ENCODE measurements at regions not wholly inside any gene's neighbourhood (a gene's known extent, or its start where the extent isn't known, plus 50 kb on each side); places are given as distances from the start of the nearest gene placed in this dataset.

DNA sequence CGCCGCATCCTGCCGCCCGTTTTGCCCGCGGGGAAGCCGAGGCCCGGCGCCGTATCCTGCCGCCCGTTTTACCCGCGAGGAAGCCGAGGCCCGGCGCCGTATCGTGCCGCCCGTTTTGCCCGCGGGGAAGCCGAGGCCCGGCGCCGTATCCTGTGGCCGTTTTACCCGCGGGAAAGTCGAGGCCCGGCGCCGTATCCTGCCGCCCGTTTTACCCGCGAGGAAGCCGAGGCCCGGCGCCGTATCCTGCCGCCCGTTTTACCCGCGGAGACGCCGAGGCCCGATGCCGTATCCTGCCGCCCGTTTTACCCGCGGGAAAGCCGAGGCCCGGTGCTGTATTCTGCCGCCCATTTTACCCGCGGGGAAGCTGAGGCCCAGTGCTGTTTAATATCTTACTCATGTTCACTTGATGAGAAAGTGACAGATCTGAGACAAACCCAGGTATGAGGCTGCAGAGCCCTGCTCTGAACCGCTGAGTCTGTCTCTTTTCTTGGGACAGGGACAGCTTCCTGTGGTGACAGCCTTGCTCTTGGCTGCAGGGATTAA, 129.4 kb downstream of the CDH26 start:
- no peaks in the 10 kb centered on the region for H3K4me1 Mint-ChIP-seq (ENCODE audit: low read depth)
- DNase-seq: no peak
- H3K9me3 Mint-ChIP-seq: peaks cover 1% of the 10 kb centered on the region
- ATAC-seq: peak; percentile 39
- no peak overlapping the region for H3K27ac Mint-ChIP-seq
- POLR2A ChIA-PET: no interaction called here
- H3K36me3 Mint-ChIP-seq (ENCODE audit: low read depth): no peaks in the 10 kb centered on the region
- H3K4me3 Mint-ChIP-seq: peak overlapping the region; percentile 44
- peaks cover 40% of the 10 kb centered on the region for H3K27me3 Mint-ChIP-seq
- TF ChIP-seq, protein P1, sequence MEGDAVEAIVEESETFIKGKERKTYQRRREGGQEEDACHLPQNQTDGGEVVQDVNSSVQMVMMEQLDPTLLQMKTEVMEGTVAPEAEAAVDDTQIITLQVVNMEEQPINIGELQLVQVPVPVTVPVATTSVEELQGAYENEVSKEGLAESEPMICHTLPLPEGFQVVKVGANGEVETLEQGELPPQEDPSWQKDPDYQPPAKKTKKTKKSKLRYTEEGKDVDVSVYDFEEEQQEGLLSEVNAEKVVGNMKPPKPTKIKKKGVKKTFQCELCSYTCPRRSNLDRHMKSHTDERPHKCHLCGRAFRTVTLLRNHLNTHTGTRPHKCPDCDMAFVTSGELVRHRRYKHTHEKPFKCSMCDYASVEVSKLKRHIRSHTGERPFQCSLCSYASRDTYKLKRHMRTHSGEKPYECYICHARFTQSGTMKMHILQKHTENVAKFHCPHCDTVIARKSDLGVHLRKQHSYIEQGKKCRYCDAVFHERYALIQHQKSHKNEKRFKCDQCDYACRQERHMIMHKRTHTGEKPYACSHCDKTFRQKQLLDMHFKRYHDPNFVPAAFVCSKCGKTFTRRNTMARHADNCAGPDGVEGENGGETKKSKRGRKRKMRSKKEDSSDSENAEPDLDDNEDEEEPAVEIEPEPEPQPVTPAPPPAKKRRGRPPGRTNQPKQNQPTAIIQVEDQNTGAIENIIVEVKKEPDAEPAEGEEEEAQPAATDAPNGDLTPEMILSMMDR (IDR thresholded peaks at IDR 0.05): no peak
- CTCF ChIA-PET: interaction anchor here (1.1 kb wide), 1 partner anchor 30 kb away, joined by 3 read pairs; no protein-coding TSS in a partner anchor
- intact Hi-C loops (cut with micrococcal nuclease): no loop called here

DNA sequence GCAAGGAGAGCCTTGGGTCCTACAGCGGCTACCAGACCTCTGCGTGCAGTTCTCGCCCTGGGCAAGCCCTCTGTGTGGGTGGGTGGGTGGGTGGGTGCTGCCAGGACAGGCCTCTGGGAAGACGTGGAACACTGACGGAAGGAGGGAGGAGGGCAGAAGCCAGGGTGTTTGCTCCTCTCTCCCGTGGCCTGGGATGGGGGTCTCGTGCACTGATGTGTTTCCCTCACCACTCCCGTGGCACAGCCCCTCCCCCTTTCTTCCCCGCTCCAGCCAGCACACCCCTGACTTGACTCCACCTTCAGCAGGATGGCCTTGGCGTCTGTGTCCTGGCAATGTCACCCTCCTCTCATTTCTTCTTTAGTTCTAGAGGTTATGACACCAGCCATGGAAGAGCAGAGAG, 130.0 kb downstream of the CDH26 start:
- intact Hi-C loops (cut with micrococcal nuclease): no loop called here
- Mint-ChIP-seq H3K9me3 (peaks cover 3% of the 10 kb centered on the region), H3K4me3 (no peak overlapping the region), H3K4me1 (ENCODE audit: low read depth) (no peaks in the 10 kb centered on the region), H3K36me3 (ENCODE audit: low read depth) (no peaks in the 10 kb centered on the region), H3K27me3 (peaks cover 40% of the 10 kb centered on the region), H3K27ac (no peak overlapping the region)
- ATAC-seq: no peak
- ChIA-PET CTCF (interaction anchor here (1.1 to 1.2 kb wide), 2 partner anchors 30 to 154 kb away, joined by 3 read pairs; no protein-coding TSS in a partner anchor), POLR2A (no interaction called here)
- DNase-seq: no peak
- TF ChIP-seq, protein P1 (IDR thresholded peaks at IDR 0.05): no peak

DNA sequence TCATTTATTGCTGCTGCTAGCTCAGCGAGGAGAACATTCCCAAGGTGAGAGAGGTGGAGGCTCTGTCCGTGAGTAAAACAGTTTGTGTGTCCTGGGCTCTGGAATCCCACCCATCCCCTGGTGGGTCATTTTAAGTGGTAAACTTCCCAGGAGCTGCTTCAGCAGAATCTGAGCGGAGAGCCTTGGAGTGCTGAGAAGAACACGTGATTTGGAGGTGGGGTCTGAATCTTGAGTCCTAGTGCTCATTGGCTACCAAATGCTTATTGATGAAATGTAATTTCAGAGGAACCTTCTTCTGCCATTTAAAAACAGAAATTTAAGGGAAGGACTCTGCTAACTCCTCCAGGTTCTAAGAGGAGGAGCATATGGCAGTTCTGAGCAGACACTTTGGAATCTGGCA, 132.4 kb downstream of the CDH26 start:
- CTCF ChIA-PET: interaction anchor here (0.6 kb wide), 1 partner anchor 55 kb away, joined by 3 read pairs; no protein-coding TSS in a partner anchor
- Mint-ChIP-seq H3K4me1 (ENCODE audit: low read depth) (no peaks in the 10 kb centered on the region), H3K36me3 (ENCODE audit: low read depth) (no peaks in the 10 kb centered on the region), H3K4me3 (no peak overlapping the region), H3K9me3 (peaks cover 5% of the 10 kb centered on the region), H3K27ac (no peak overlapping the region), H3K27me3 (peaks cover 40% of the 10 kb centered on the region)
- DNase-seq (no peak), ATAC-seq (no peak)
- TF ChIP-seq, protein P1 (IDR thresholded peaks at IDR 0.05): no peak
- intact Hi-C loops (cut with micrococcal nuclease): no loop called here
- POLR2A ChIA-PET: interaction anchor here (0.7 kb wide), 1 partner anchor 12 kb away, joined by 3 read pairs; no protein-coding TSS in a partner anchor

- Mint-ChIP-seq H3K4me1 (ENCODE audit: low read depth) (no peaks in the 10 kb centered on the region), H3K9me3 (peaks cover 5% of the 10 kb centered on the region), H3K27me3 (peaks cover 37% of the 10 kb centered on the region), H3K27ac (no peak overlapping the region), H3K36me3 (ENCODE audit: low read depth) (no peaks in the 10 kb centered on the region), H3K4me3 (no peak overlapping the region)
- TF ChIP-seq, protein P1 (IDR thresholded peaks at IDR 0.05): no peak
- no peak for ATAC-seq
- CTCF ChIA-PET: no interaction called here
- intact Hi-C loops (cut with micrococcal nuclease): no loop called here
- DNase-seq: no peak
- POLR2A ChIA-PET: no interaction called here
Observed at GRCh38 chr20:60091305-60091704, 133.1 kb downstream of the CDH26 start.

- intact Hi-C loops (cut with micrococcal nuclease): no loop called here
- ChIA-PET POLR2A (no interaction called here), CTCF (no interaction called here)
- Mint-ChIP-seq H3K9me3 (peaks cover 5% of the 10 kb centered on the region), H3K4me3 (no peak overlapping the region), H3K4me1 (ENCODE audit: low read depth) (no peaks in the 10 kb centered on the region), H3K36me3 (ENCODE audit: low read depth) (no peaks in the 10 kb centered on the region), H3K27ac (no peak overlapping the region), H3K27me3 (peaks cover 32% of the 10 kb centered on the region)
- ATAC-seq: no peak
- no peak for DNase-seq
- TF ChIP-seq, protein P1 (IDR thresholded peaks at IDR 0.05): no peak
Observed at GRCh38 chr20:60091861-60092260, 133.6 kb downstream of the CDH26 start.

Data from activated CD8-positive, alpha-beta T cell treated with anti-CD3 and anti-CD28 coated beads for 36 hours (primary cell).